Mesenchymal stem cell (in vitro differentiated cells and primary cell): ENCODE measurements at regions not wholly inside any gene's neighbourhood (a gene's known extent, or its start where the extent isn't known, plus 50 kb on each side); places are given as distances from the start of the nearest gene placed in this dataset.

ENCODE experiments used
- DNase-seq: peaks from one replicate; pipeline ENCODE4 v3.0.0-alpha.2; 2013
- H2AFZ ChIP-seq: one replicate; pipeline ENCODE4 v1.6.1; 2013; ENCODE audit warnings: low read depth, mild to moderate bottlenecking, control low read depth, inconsistent platforms, low read length, moderate library complexity
- H2AK5ac ChIP-seq: 2 replicates; pipeline ENCODE4 v1.6.1; 2013; ENCODE audit warnings: low read length, moderate library complexity, mild to moderate bottlenecking, inconsistent platforms; ENCODE audit not compliant: severe bottlenecking
- H2BK120ac ChIP-seq: one replicate; pipeline ENCODE4 v1.6.1; 2013; ENCODE audit warnings: low read depth, mild to moderate bottlenecking, inconsistent platforms, low read length, moderate library complexity
- H2BK12ac ChIP-seq, 2 experiments: one replicate each; pipeline ENCODE4 v1.6.1; 2013; ENCODE audit warnings: inconsistent platforms in 2 of 2, low read length in 2 of 2, mild to moderate bottlenecking in 2 of 2, moderate library complexity in 2 of 2, control low read depth in 1 of 2
- H2BK15ac ChIP-seq: one replicate; pipeline ENCODE4 v1.6.1; 2013; ENCODE audit warnings: mild to moderate bottlenecking, low read depth, inconsistent platforms; ENCODE audit not compliant: poor library complexity, severe bottlenecking
- H2BK5ac ChIP-seq: 2 replicates; pipeline ENCODE4 v1.6.1; 2013; ENCODE audit warnings: low read depth, mild to moderate bottlenecking, low read length, control low read depth, inconsistent platforms; ENCODE audit not compliant: poor library complexity, severe bottlenecking
- H3K14ac ChIP-seq, 2 experiments: one replicate each; pipeline ENCODE4 v1.6.1; 2013; ENCODE audit warnings: inconsistent platforms in 2 of 2, low read length in 2 of 2, control low read depth in 1 of 2, mild to moderate bottlenecking in 1 of 2, moderate library complexity in 1 of 2
- H3K18ac ChIP-seq, 2 experiments: one replicate each; pipeline ENCODE4 v1.6.1; 2013; ENCODE audit warnings: inconsistent platforms in 2 of 2, low read length in 2 of 2, control low read depth in 1 of 2, low read depth in 1 of 2, mild to moderate bottlenecking in 1 of 2
- H3K23ac ChIP-seq, 2 experiments: one replicate each; pipeline ENCODE4 v1.6.1; 2013; ENCODE audit warnings: inconsistent platforms in 2 of 2, low read length in 2 of 2, mild to moderate bottlenecking in 2 of 2, moderate library complexity in 2 of 2, control low read depth in 1 of 2
- H3K27ac ChIP-seq: 2 replicates; pipeline ENCODE4 v1.5.1; 2013; ENCODE audit warnings: mild to moderate bottlenecking, moderate library complexity, low read length, control low read depth, inconsistent platforms; ENCODE audit not compliant: poor library complexity, severe bottlenecking
- H3K27me3 ChIP-seq, 2 experiments: 2 replicates each; pipeline versions ENCODE4 v1.6.1 to v1.7.0; 2013; ENCODE audit warnings: low read length in 2 of 2, mild to moderate bottlenecking in 2 of 2, moderate library complexity in 2 of 2, control low read depth in 1 of 2, inconsistent platforms in 1 of 2; ENCODE audit not compliant: control insufficient read depth in 1 of 2, insufficient read depth in 1 of 2
- H3K36me3 ChIP-seq, 2 experiments: 2 replicates each; pipeline versions ENCODE4 v1.6.1 to v1.7.0; 2013; ENCODE audit warnings: low read length in 2 of 2, control low read depth in 1 of 2, inconsistent platforms in 1 of 2, low read depth in 1 of 2, mild to moderate bottlenecking in 1 of 2; ENCODE audit not compliant: insufficient read depth in 2 of 2, control insufficient read depth in 1 of 2
- H3K4ac ChIP-seq, 2 experiments: one replicate each; pipeline ENCODE4 v1.6.1; 2013; ENCODE audit warnings: inconsistent platforms in 2 of 2, low read length in 2 of 2, mild to moderate bottlenecking in 2 of 2, moderate library complexity in 2 of 2, control low read depth in 1 of 2, low read depth in 1 of 2
- H3K4me1 ChIP-seq: 2 replicates; pipeline ENCODE4 v1.6.1; 2013; ENCODE audit warnings: low read depth, low read length, control low read depth; ENCODE audit not compliant: control insufficient read depth, insufficient read depth
- H3K4me2 ChIP-seq: 2 replicates; pipeline ENCODE4 v1.6.1; 2013; ENCODE audit warnings: low read length, mild to moderate bottlenecking, inconsistent platforms; ENCODE audit not compliant: poor library complexity, severe bottlenecking
- H3K4me3 ChIP-seq, 2 experiments: 2 replicates each; pipeline versions ENCODE4 v1.5.1 to v1.7.0; 2013; ENCODE audit warnings: low read length in 2 of 2, mild to moderate bottlenecking in 2 of 2, control low read depth in 1 of 2, low read depth in 1 of 2; ENCODE audit not compliant: insufficient read depth in 1 of 2
- H3K79me1 ChIP-seq: replicated peaks from 2 replicates; pipeline ENCODE4 v1.6.1; 2013; ENCODE audit warnings: mild to moderate bottlenecking, control low read depth, low read length, inconsistent platforms; ENCODE audit not compliant: poor library complexity, severe bottlenecking
- H3K9ac ChIP-seq: 2 replicates; pipeline ENCODE4 v1.7.0; 2013; ENCODE audit warnings: mild to moderate bottlenecking, low read length, moderate library complexity
- H3K9me3 ChIP-seq: 2 replicates; pipeline ENCODE4 v1.7.0; 2013; ENCODE audit warnings: mild to moderate bottlenecking, low read length; ENCODE audit not compliant: control insufficient read depth
- H4K8ac ChIP-seq: one replicate; pipeline ENCODE4 v1.6.1; 2013; ENCODE audit warnings: inconsistent platforms, mild to moderate bottlenecking, low read length, moderate library complexity
- H4K91ac ChIP-seq: one replicate; pipeline ENCODE4 v1.6.1; 2013; ENCODE audit warnings: mild to moderate bottlenecking, low read length, inconsistent platforms
- WGBS: methylation state at CpG from one replicate; pipeline ENCODE4 v1.1.7; 2013; ENCODE audit warnings: mixed read lengths; 5-methylcytosine and 5-hydroxymethylcytosine counted together

- Histone ChIP-seq H3K4ac (no peak overlapping the region), H2BK15ac (no peak overlapping the region), H3K9me3 (no peaks in the 10 kb centered on the region), H2AK5ac (no peak overlapping the region), H2BK120ac (no peak overlapping the region), H4K91ac (no peak overlapping the region), H4K8ac (no peak overlapping the region), H2BK5ac (no peak overlapping the region), H2BK12ac (no peak overlapping the region), H3K4me3 (no peak overlapping the region), H3K4me2 (no peak overlapping the region), H3K27me3 (peaks cover 14 to 52% of the 10 kb centered on the region in 2 experiments), H3K79me1 (no peaks in the 10 kb centered on the region), H3K36me3 (no peaks in the 10 kb centered on the region), H3K23ac (no peak overlapping the region), H3K9ac (no peak overlapping the region), H3K14ac (no peak overlapping the region), H2AFZ (no peak overlapping the region), H3K4me1 (no peaks in the 10 kb centered on the region), H3K18ac (no peak overlapping the region), H3K27ac (no peak overlapping the region)
- no peak for DNase-seq
- WGBS, result 67% methylated on average over 1 of the region's 2 CpGs
These were observed 150.7 kb upstream of the ZNF644 start for GRCh38 chr1:91172541-91172940.

- Histone ChIP-seq H2AK5ac (no peak overlapping the region), H3K27me3 (peaks cover 14 to 58% of the 10 kb centered on the region in 2 experiments), H3K14ac (no peak overlapping the region), H3K4me3 (no peak overlapping the region), H2AFZ (no peak overlapping the region), H3K79me1 (no peaks in the 10 kb centered on the region), H2BK5ac (no peak overlapping the region), H2BK15ac (no peak overlapping the region), H3K36me3 (no peaks in the 10 kb centered on the region), H3K9ac (no peak overlapping the region), H2BK12ac (no peak overlapping the region), H3K27ac (no peak overlapping the region), H3K23ac (no peak overlapping the region), H3K4ac (no peak overlapping the region), H4K91ac (no peak overlapping the region), H3K9me3 (no peaks in the 10 kb centered on the region), H2BK120ac (no peak overlapping the region), H3K4me2 (no peak overlapping the region), H3K18ac (no peak overlapping the region), H4K8ac (no peak overlapping the region), H3K4me1 (no peaks in the 10 kb centered on the region)
- no peak for DNase-seq
- WGBS, result 65% methylated on average over 6 of the region's 7 CpGs
These were observed 150.1 kb upstream of the ZNF644 start for GRCh38 chr1:91171898-91172297.

GRCh38 chr1:91170571-91170970 is 148.7 kb upstream of the ZNF644 start:
- Histone ChIP-seq H2BK120ac (no peak overlapping the region), H3K23ac (no peak overlapping the region), H3K27ac (no peak overlapping the region)

GRCh38 chr1:91166106-91166712 is 144.4 kb upstream of the ZNF644 start:
- no peaks in the 10 kb centered on the region for H3K79me1 ChIP-seq
- H2BK120ac ChIP-seq, result no peak overlapping the region
- no peak overlapping the region for H2AK5ac ChIP-seq
- no peak overlapping the region for H3K14ac ChIP-seq
- DNase-seq, result peak; percentile 60
- no peak overlapping the region for H3K9ac ChIP-seq
- no peaks in the 10 kb centered on the region for H3K9me3 ChIP-seq
- no peak overlapping the region for H4K91ac ChIP-seq
- no peaks in the 10 kb centered on the region for H3K36me3 ChIP-seq
- H2AFZ ChIP-seq, result no peak overlapping the region
- H3K4me1 ChIP-seq, result no peaks in the 10 kb centered on the region
- no peak overlapping the region for H2BK15ac ChIP-seq
- no peak overlapping the region for H3K18ac ChIP-seq
- H2BK12ac ChIP-seq, result no peak overlapping the region
- no peak overlapping the region for H3K4ac ChIP-seq
- H3K4me2 ChIP-seq, result no peak overlapping the region
- no peak overlapping the region for H3K4me3 ChIP-seq
- H2BK5ac ChIP-seq, result no peak overlapping the region
- H3K27me3 ChIP-seq, result peaks cover 0 to 8% of the 10 kb centered on the region in 2 experiments
- H3K23ac ChIP-seq, result no peak overlapping the region
- H4K8ac ChIP-seq, result no peak overlapping the region
- 4% methylated on average over 2 of the region's 6 CpGs for WGBS
- no peak overlapping the region for H3K27ac ChIP-seq

More at GRCh38 chr1:91170571-91170970, 148.7 kb upstream of the ZNF644 start:
- H2BK12ac ChIP-seq, result no peak overlapping the region
- no peak overlapping the region for H3K14ac ChIP-seq
- H3K36me3 ChIP-seq, result no peaks in the 10 kb centered on the region
- 84% methylated on average over 4 of the region's 4 CpGs for WGBS
- no peaks in the 10 kb centered on the region for H3K4me1 ChIP-seq
- peaks cover 5 to 50% of the 10 kb centered on the region in 2 experiments for H3K27me3 ChIP-seq
- H3K4me3 ChIP-seq, result no peak overlapping the region
- H2BK5ac ChIP-seq, result no peak overlapping the region
- H2BK15ac ChIP-seq, result no peak overlapping the region
- no peaks in the 10 kb centered on the region for H3K79me1 ChIP-seq
- no peak for DNase-seq
- H3K18ac ChIP-seq, result no peak overlapping the region
- no peaks in the 10 kb centered on the region for H3K9me3 ChIP-seq
- no peak overlapping the region for H3K9ac ChIP-seq
- H3K4ac ChIP-seq, result no peak overlapping the region
- H4K91ac ChIP-seq, result no peak overlapping the region
- no peak overlapping the region for H3K4me2 ChIP-seq
- H2AFZ ChIP-seq, result no peak overlapping the region
- no peak overlapping the region for H2AK5ac ChIP-seq
- no peak overlapping the region for H4K8ac ChIP-seq
